ENCODE measurements at regions not wholly inside any gene's neighbourhood (a gene's known extent, or its start where the extent isn't known, plus 50 kb on each side); places are given as distances from the start of the nearest gene placed in this dataset.

- Mint-ChIP-seq H3K4me3 (no peak overlapping the region), H3K9me3 (ENCODE audit: low read depth) (no peaks in the 10 kb centered on the region), H3K27me3 (no peaks in the 10 kb centered on the region), H3K4me1 (no peaks in the 10 kb centered on the region), H3K27ac (no peak overlapping the region), H3K36me3 (no peaks in the 10 kb centered on the region)
- no peak for ATAC-seq
- CTCF ChIA-PET: interaction anchor here (1.1 kb wide), 1 partner anchor 8 kb away, joined by 5 read pairs; no protein-coding TSS in a partner anchor
- DNase-seq: no peak
Measured at GRCh38 chr15:79373113-79373512, 59.0 kb upstream of the MINAR1 start.

GRCh38 chr15:79373728-79374127 is 58.4 kb upstream of the MINAR1 start:
- H3K9me3 Mint-ChIP-seq (ENCODE audit: low read depth): no peaks in the 10 kb centered on the region
- H3K4me1 Mint-ChIP-seq: peaks cover 3% of the 10 kb centered on the region
- H3K36me3 Mint-ChIP-seq: no peaks in the 10 kb centered on the region
- ATAC-seq (no peak), DNase-seq (no peak)
- CTCF ChIA-PET: no interaction called here
- no peak overlapping the region for H3K27ac Mint-ChIP-seq
- no peak overlapping the region for H3K4me3 Mint-ChIP-seq
- no peaks in the 10 kb centered on the region for H3K27me3 Mint-ChIP-seq

- CTCF ChIA-PET: no interaction called here
- ATAC-seq: no peak
- Mint-ChIP-seq H3K27ac (no peak overlapping the region), H3K9me3 (ENCODE audit: low read depth) (no peaks in the 10 kb centered on the region), H3K27me3 (no peaks in the 10 kb centered on the region), H3K4me3 (no peak overlapping the region), H3K36me3 (no peaks in the 10 kb centered on the region), H3K4me1 (peaks cover 3% of the 10 kb centered on the region)
- no peak for DNase-seq
Measured at GRCh38 chr15:79376383-79376782, 55.8 kb upstream of the MINAR1 start.

GRCh38 chr15:79378394-79379109 is 53.6 kb upstream of the MINAR1 start:
- peaks cover 3% of the 10 kb centered on the region for H3K4me1 Mint-ChIP-seq
- H3K36me3 Mint-ChIP-seq: no peaks in the 10 kb centered on the region
- H3K4me3 Mint-ChIP-seq: no peak overlapping the region
- H3K27ac Mint-ChIP-seq: no peak overlapping the region
- H3K9me3 Mint-ChIP-seq (ENCODE audit: low read depth): no peaks in the 10 kb centered on the region
- CTCF ChIA-PET: interaction anchor here (1.7 to 5.3 kb wide), 2 partner anchors 9 to 218 kb away, joined by 3 to 43 read pairs; no protein-coding TSS in a partner anchor
- H3K27me3 Mint-ChIP-seq: no peaks in the 10 kb centered on the region
- no peak for DNase-seq
- no peak for ATAC-seq

GRCh38 chr15:79380755-79381497 is 51.2 kb upstream of the MINAR1 start:
- Mint-ChIP-seq H3K9me3 (ENCODE audit: low read depth) (no peaks in the 10 kb centered on the region), H3K4me3 (no peak overlapping the region), H3K36me3 (no peaks in the 10 kb centered on the region), H3K4me1 (peaks cover 3% of the 10 kb centered on the region), H3K27me3 (no peaks in the 10 kb centered on the region), H3K27ac (no peak overlapping the region)
- peak; percentile 81 for DNase-seq
- CTCF ChIA-PET: interaction anchor here (0.6 to 5.3 kb wide), 31 partner anchors 8 to 626 kb away, joined by 3 to 43 read pairs (median 4); partner anchors contain the start of gene TMED3
- ATAC-seq: peak; percentile 91

GRCh38 chr15:79381593-79381992 is 50.5 kb upstream of the MINAR1 start:
- Mint-ChIP-seq H3K36me3 (no peaks in the 10 kb centered on the region), H3K9me3 (ENCODE audit: low read depth) (no peaks in the 10 kb centered on the region), H3K4me1 (peaks cover 3% of the 10 kb centered on the region), H3K4me3 (no peak overlapping the region), H3K27ac (no peak overlapping the region), H3K27me3 (no peaks in the 10 kb centered on the region)
- CTCF ChIA-PET: interaction anchor here (0.8 to 5.3 kb wide), 21 partner anchors 9 to 626 kb away, joined by 3 to 43 read pairs (median 5); partner anchors contain the start of gene TMED3
- DNase-seq (no peak), ATAC-seq (no peak)

Data from activated CD8-positive, alpha-beta memory T cell treated with anti-CD3 and anti-CD28 coated beads, Interleukin-2, amount 10 ng/mL, durations not matched to agents 7 days and 5 days (primary cell).